DOHH2 (cell line): ENCODE measurements at regions not wholly inside any gene's neighbourhood (a gene's known extent, or its start where the extent isn't known, plus 50 kb on each side); places are given as distances from the start of the nearest gene placed in this dataset.

Experiments used
- CTCF ChIP-seq: fragments of 200-600 bp; sonication (generic); IDR thresholded peaks from one replicate; pipeline ENCODE4 v1.5.1; 2014; ENCODE audit warnings: antibody characterized with exemption, mild to moderate bottlenecking, low read depth, low read length; ENCODE audit not compliant: poor library complexity, severe bottlenecking
- EZH2phosphoT487 ChIP-seq: fragments of 200-600 bp; sonication (generic); IDR thresholded peaks from 2 replicates; pipeline ENCODE4 v1.6.1; 2017; ENCODE audit warnings: borderline replicate concordance, mild to moderate bottlenecking, antibody characterized with exemption, low read length, moderate library complexity, mixed read lengths

DNA sequence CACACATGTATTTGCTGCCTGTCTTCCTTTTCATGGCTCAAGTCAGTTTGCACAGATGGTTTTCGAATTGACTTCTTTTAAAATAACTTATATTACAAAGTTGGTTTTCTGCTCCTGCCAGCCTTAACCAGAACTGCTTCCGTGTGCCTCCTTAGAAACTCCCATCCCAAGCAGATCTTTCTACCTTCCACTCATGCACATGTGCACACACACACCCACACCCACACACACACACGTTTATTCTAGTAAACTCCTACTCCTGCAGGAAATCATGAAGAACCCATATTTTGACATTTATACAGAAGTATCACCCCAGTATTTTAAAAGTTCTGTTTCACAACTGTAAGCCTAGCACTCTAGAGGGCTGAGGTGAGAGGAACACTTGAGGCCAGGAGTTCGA lies 329.5 kb upstream of the SOX9 start:
- TF ChIP-seq CTCF (no peak), EZH2phosphoT487 (no peak)
